Left ventricle myocardium inferior (tissue), 1 donor: ENCODE measurements at regions not wholly inside any gene's neighbourhood (a gene's known extent, or its start where the extent isn't known, plus 50 kb on each side); places are given as distances from the start of the nearest gene placed in this dataset.

ENCODE experiments used
- DNase-seq: peaks from one replicate; pipeline ENCODE4 v3.0.0-alpha.2; 2020
- H3K27ac ChIP-seq: fragments of 200-600 bp; replicated peaks from 2 replicates; pipeline ENCODE4 v1.8.0; 2021
- H3K27me3 ChIP-seq: fragments of 200-600 bp; 2 replicates; pipeline ENCODE4 v1.8.0; 2021; ENCODE audit warnings: low read depth
- H3K36me3 ChIP-seq: fragments of 200-600 bp; 2 replicates; pipeline ENCODE4 v1.8.0; 2021
- H3K4me1 ChIP-seq: fragments of 200-600 bp; 2 replicates; pipeline ENCODE4 v1.8.0; 2021
- H3K4me3 ChIP-seq: fragments of 200-600 bp; 2 replicates; pipeline ENCODE4 v1.8.0; 2021; ENCODE audit warnings: mild to moderate bottlenecking, moderate library complexity
- H3K9me3 ChIP-seq: fragments of 200-600 bp; replicated peaks from 2 replicates; pipeline ENCODE4 v1.8.0; 2021
- intact Hi-C: fragments of 100-400 bp; cut with micrococcal nuclease; formaldehyde crosslinking; loops from one replicate; pipeline ENCODE4 v1.11.0; 2022
- TF ChIP-seq, protein P1 (sequence below): fragments of 200-600 bp; IDR thresholded peaks from 2 replicates; pipeline ENCODE4 v1.8.0; 2021; ENCODE audit warnings: antibody characterized with exemption, mild to moderate bottlenecking, borderline replicate concordance
- donor health status: DM: no; HTN: yes; CAD: no; lungs with severe emphysema.

DNA sequence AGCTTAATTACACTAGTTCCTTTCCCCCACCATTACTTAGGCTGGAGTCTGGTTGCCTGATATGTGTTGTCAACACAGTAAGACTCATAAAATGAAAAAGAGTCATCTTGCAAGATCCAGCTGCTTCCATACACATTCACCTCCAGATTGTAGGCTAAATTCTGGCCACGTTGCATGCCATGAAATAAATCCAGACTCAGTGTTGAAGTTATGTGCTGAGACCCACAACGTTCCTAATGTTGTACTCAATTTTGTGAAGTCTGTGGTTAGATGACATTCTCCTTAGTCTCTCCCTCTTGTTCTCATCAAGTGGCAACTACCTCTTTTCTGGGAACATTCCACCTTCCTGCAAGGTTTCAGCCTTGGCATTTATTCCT is 212.3 kb downstream of the LMBRD1 start:
- Histone ChIP-seq H3K4me3 (no peak overlapping the region), H3K27me3 (no peaks in the 10 kb centered on the region), H3K27ac (no peak overlapping the region), H3K4me1 (peaks cover 12% of the 10 kb centered on the region), H3K9me3 (no peaks in the 10 kb centered on the region), H3K36me3 (no peaks in the 10 kb centered on the region)
- intact Hi-C loops = no loop called here
- DNase-seq = no peak
- TF ChIP-seq, protein P1, sequence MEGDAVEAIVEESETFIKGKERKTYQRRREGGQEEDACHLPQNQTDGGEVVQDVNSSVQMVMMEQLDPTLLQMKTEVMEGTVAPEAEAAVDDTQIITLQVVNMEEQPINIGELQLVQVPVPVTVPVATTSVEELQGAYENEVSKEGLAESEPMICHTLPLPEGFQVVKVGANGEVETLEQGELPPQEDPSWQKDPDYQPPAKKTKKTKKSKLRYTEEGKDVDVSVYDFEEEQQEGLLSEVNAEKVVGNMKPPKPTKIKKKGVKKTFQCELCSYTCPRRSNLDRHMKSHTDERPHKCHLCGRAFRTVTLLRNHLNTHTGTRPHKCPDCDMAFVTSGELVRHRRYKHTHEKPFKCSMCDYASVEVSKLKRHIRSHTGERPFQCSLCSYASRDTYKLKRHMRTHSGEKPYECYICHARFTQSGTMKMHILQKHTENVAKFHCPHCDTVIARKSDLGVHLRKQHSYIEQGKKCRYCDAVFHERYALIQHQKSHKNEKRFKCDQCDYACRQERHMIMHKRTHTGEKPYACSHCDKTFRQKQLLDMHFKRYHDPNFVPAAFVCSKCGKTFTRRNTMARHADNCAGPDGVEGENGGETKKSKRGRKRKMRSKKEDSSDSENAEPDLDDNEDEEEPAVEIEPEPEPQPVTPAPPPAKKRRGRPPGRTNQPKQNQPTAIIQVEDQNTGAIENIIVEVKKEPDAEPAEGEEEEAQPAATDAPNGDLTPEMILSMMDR = no peak

- DNase-seq = no peak
- TF ChIP-seq, protein P1 = no peak
- no peaks in the 10 kb centered on the region for H3K9me3 ChIP-seq
- no peak overlapping the region for H3K4me3 ChIP-seq
- H3K36me3 ChIP-seq = no peaks in the 10 kb centered on the region
- no peak overlapping the region for H3K27ac ChIP-seq
- peaks cover 12% of the 10 kb centered on the region for H3K4me1 ChIP-seq
- intact Hi-C loops = no loop called here
- H3K27me3 ChIP-seq = no peaks in the 10 kb centered on the region
Observed at GRCh38 chr6:69581581-69581980, 215.2 kb downstream of the LMBRD1 start.

DNA sequence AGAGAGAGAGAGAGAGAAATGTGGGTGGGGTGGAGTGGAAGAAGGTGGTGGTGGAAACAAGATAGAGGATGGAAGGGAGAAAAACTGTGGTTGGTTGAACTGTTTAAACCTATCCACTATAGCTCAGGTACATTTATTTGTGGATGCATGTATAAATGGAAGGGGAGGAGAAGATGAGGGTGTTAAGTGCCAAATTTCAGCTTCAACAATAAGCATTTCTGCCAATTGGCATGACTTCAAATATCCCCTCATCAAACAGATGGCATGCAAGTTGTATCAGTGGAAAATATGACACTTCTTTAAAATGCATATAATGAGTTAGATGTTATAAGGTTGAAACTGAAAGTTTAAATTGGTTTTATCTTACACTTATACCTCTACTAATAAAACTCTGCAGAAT is 216.1 kb downstream of the LMBRD1 start:
- DNase-seq = no peak
- Histone ChIP-seq H3K4me1 (peaks cover 12% of the 10 kb centered on the region), H3K9me3 (no peaks in the 10 kb centered on the region), H3K27me3 (no peaks in the 10 kb centered on the region), H3K4me3 (no peak overlapping the region), H3K36me3 (no peaks in the 10 kb centered on the region), H3K27ac (no peak overlapping the region)
- intact Hi-C loops = no loop called here
- TF ChIP-seq, protein P1 = no peak

GRCh38 chr6:69578361-69578890 is 218.4 kb downstream of the LMBRD1 start:
- H3K27me3 ChIP-seq = no peaks in the 10 kb centered on the region
- DNase-seq = no peak
- H3K4me3 ChIP-seq = no peak overlapping the region
- H3K9me3 ChIP-seq = no peaks in the 10 kb centered on the region
- no peaks in the 10 kb centered on the region for H3K36me3 ChIP-seq
- no peak overlapping the region for H3K27ac ChIP-seq
- intact Hi-C loops = no loop called here
- TF ChIP-seq, protein P1 = no peak
- no peaks in the 10 kb centered on the region for H3K4me1 ChIP-seq

- TF ChIP-seq, protein P1 = no peak
- Histone ChIP-seq H3K36me3 (no peaks in the 10 kb centered on the region), H3K27ac (no peak overlapping the region), H3K4me1 (no peaks in the 10 kb centered on the region), H3K9me3 (peaks cover 7% of the 10 kb centered on the region), H3K27me3 (no peaks in the 10 kb centered on the region), H3K4me3 (no peak overlapping the region)
- no peak for DNase-seq
- intact Hi-C loops = no loop called here
Observed at GRCh38 chr6:69571234-69571633, 225.6 kb downstream of the LMBRD1 start.
